ENCODE measurements at regions not wholly inside any gene's neighbourhood (a gene's known extent, or its start where the extent isn't known, plus 50 kb on each side); places are given as distances from the start of the nearest gene placed in this dataset.

- Histone ChIP-seq H4K20me1 (replicated peaks; ENCODE audit: control insufficient read depth, insufficient read depth, low read length) (no peaks in the 10 kb centered on the region), H3K4me3 (no peak overlapping the region), H2AFZ (ENCODE audit: low read depth, low read length) (no peak overlapping the region), H3K9me1 (ENCODE audit: control insufficient read depth, insufficient read depth, low read length) (no peaks in the 10 kb centered on the region), H3K9ac (ENCODE audit: insufficient read depth in 1 of 2, low read depth in 2 of 2, low read length in 2 of 2) (no peak overlapping the region), H3K79me2 (ENCODE audit: control insufficient read depth, insufficient read depth, low read length) (no peaks in the 10 kb centered on the region), H3K4me1 (replicated peaks in 1 of 2; ENCODE audit: control insufficient read depth in 2 of 2, insufficient read depth in 2 of 2, low read length in 2 of 2) (peaks cover 0 to 8% of the 10 kb centered on the region in 2 experiments; a peak in 2 of 5 replicates), H3K4me2 (ENCODE audit: insufficient read depth, low read length) (no peak overlapping the region), H3K9me3 (replicated peaks; ENCODE audit: control insufficient read depth, insufficient read depth, low read depth, low read length) (no peaks in the 10 kb centered on the region), H3K27me3 (ENCODE audit: control insufficient read depth in 2 of 2, insufficient read depth in 2 of 2, low read length in 2 of 2) (peaks cover 36 to 44% of the 10 kb centered on the region in 2 experiments), H3K27ac (ENCODE audit: extremely low read depth, low read depth, low read length) (no peak overlapping the region), H3K36me3 (ENCODE audit: control insufficient read depth, insufficient read depth, low read length) (no peaks in the 10 kb centered on the region)
- no TSS peak for BruUV-seq (replicated peaks)
- ChIA-PET POLR2A (interaction anchor here (0.6 to 1.6 kb wide), 2 partner anchors 16 to 265 kb away, joined by 3 to 4 read pairs; no protein-coding TSS in a partner anchor), CTCF (ENCODE audit: low intra/inter-chr PET ratio) (no interaction called here)
- 2% methylated on average over 5 of the region's 5 CpGs for WGBS (ENCODE audit: insufficient coverage, low coverage, missing lambda C conversion rate)
- no peak for FAIRE-seq
- TF ChIP-seq PBX2 (CRISPR knock-in tag; IDR thresholded peaks at IDR 0.05; ENCODE audit: low read depth) (no peak), PBX2 (tag; conservative IDR thresholded peaks at IDR 0.05; ENCODE audit: low read depth) (no peak), SLC30A9 (CRISPR knock-in tag; IDR thresholded peaks at IDR 0.05) (no peak), E2F6 (IDR thresholded peaks at IDR 0.05; ENCODE audit: borderline replicate concordance in 1 of 2, extremely low read depth in 1 of 2, insufficient read depth in 1 of 2, insufficient read length in 1 of 2, low read depth in 1 of 2, low read length in 1 of 2, poor library complexity in 1 of 2, severe bottlenecking in 1 of 2) (no peak), ZBTB2 (IDR thresholded peaks at IDR 0.05) (no peak), SRF (CRISPR knock-in tag; IDR thresholded peaks at IDR 0.05) (no peak), TGIF2 (CRISPR knock-in tag; IDR thresholded peaks at IDR 0.05) (no peak), HMGN3 (IDR thresholded peaks at IDR 0.05; ENCODE audit: borderline replicate concordance, extremely low read depth, insufficient read length, low read depth, low read length) (no peak), EWSR1 (IDR thresholded peaks at IDR 0.05; ENCODE audit: borderline replicate concordance, low read depth, partially characterized antibody) (no peak), TRIM25 (IDR thresholded peaks at IDR 0.05; ENCODE audit: borderline replicate concordance) (no peak), HDGF (IDR thresholded peaks at IDR 0.05) (no peak), ZNF263 (CRISPR knock-in tag; IDR thresholded peaks at IDR 0.05; ENCODE audit: borderline replicate concordance) (no peak)
- DNase-seq (ENCODE audit: extremely low read depth in 1 of 4, low spot score in 3 of 4), result no peak
- no peak for ATAC-seq
- in situ Hi-C loops (cut with MboI) (no loop called here), intact Hi-C loops (cut with micrococcal nuclease) (no loop called here)
These were observed 95.1 kb downstream of the FAM50B start for GRCh38 chr6:3944246-3944645.
